ENCODE measurements at regions not wholly inside any gene's neighbourhood (a gene's known extent, or its start where the extent isn't known, plus 50 kb on each side); places are given as distances from the start of the nearest gene placed in this dataset.
"Not testable (repeated sequence)": the region's sequence is repeated elsewhere in the genome, so short reads cannot be mapped to it uniquely, and the experiment has no call there.

DNA sequence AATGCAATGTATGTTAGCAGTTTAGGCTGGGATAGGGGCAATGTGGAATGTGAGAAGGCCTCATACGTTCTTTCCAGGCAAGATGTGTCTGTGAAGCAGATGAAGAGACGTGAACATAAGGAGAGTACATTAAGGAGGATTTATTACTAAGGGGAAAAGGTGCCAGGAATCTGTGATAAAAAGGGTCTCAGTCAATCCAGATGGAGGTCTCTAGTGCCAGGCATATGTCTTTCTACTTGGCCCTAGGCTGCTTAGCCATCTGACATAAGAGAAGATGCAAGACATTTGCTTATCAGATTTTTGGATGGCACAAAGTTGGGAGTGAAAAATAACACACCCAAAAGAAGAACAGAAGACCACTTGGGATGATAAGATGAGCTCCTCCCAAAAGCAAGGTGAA is 93.0 kb upstream of the PRKG2 start:
- Mint-ChIP-seq H3K4me3 (no peak overlapping the region), H3K27me3 (peaks cover 33% of the 10 kb centered on the region), H3K27ac (ENCODE audit: low read depth) (no peak overlapping the region), H3K9me3 (no peaks in the 10 kb centered on the region), H3K4me1 (no peaks in the 10 kb centered on the region), H3K36me3 (ENCODE audit: insufficient read depth) (no peaks in the 10 kb centered on the region)
- ATAC-seq (replicated peaks; ENCODE audit: extremely low read depth, poor library complexity, severe bottlenecking) = no peak
- no peak for DNase-seq (ENCODE audit: low spot score in 2 of 2)

DNA sequence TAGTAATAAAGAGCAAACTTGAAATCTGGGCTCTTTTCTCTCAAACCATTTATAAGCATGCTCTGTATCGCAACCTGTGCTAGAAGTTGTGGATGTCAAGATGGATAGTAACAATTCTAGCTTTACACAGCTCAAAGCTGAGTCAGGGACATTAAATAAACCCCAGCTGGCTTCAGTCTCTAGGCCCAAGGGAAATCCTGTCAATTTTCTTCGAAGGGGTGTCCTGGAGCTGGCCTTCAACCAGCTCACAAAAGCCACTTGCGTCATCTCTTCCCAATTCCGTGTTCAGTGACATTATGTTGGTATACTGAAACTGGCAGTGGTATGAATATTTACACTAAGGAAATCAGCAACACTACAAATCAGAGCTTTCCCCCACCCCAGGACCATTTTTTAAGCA is 89.8 kb upstream of the PRKG2 start:
- H3K4me1 Mint-ChIP-seq = no peaks in the 10 kb centered on the region
- peaks cover 26% of the 10 kb centered on the region for H3K27me3 Mint-ChIP-seq
- ATAC-seq (replicated peaks; ENCODE audit: extremely low read depth, poor library complexity, severe bottlenecking) = no peak
- no peaks in the 10 kb centered on the region for H3K36me3 Mint-ChIP-seq (ENCODE audit: insufficient read depth)
- no peaks in the 10 kb centered on the region for H3K9me3 Mint-ChIP-seq
- DNase-seq (ENCODE audit: low spot score in 2 of 2) = no peak
- H3K4me3 Mint-ChIP-seq = no peak overlapping the region
- no peak overlapping the region for H3K27ac Mint-ChIP-seq (ENCODE audit: low read depth)

DNA sequence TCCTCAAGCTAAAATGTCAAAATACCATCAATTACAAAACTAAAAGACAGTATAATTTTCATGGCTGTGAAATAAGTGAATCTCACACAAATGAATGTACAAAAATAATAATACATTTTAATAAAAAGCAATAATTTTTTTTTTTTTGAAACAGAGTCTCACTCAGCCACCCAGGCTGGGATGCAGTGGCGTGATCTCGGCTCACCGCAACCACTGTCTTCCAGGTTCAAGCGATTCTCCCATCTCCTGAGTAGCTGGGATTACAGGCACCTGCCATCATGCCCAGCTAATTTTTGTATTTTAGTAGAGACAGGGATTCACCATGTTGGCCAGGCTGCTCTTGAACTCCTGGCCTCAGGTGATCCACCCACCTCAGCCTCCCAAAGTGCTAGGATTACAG is 85.3 kb upstream of the PRKG2 start:
- ATAC-seq (replicated peaks; ENCODE audit: extremely low read depth, poor library complexity, severe bottlenecking); H3K4me3 Mint-ChIP-seq; H3K4me1 Mint-ChIP-seq; H3K36me3 Mint-ChIP-seq (ENCODE audit: insufficient read depth); DNase-seq (ENCODE audit: low spot score in 2 of 2); H3K27ac Mint-ChIP-seq (ENCODE audit: low read depth); H3K27me3 Mint-ChIP-seq: not testable (repeated sequence)
- H3K9me3 Mint-ChIP-seq = peaks cover 11% of the 10 kb centered on the region

DNA sequence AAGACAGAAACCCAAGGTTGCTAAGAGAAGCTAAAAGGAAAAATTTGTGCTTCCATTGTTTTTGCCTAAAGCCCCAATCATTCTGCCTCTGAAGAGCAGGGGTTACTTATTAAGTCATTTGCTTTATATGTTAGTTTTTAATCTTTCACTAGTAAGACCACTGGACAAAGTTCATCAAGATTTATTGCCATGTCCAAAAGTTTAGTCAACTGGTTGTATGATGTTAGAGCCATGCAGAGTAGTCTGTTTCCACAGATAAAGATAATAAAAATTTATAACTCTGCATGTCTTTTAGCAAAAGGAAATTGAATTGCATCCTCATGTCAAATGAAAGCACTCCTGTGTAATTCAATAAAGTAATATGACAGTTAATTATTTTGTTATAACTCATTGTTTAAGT is 75.8 kb upstream of the PRKG2 start:
- Mint-ChIP-seq H3K4me1 (no peaks in the 10 kb centered on the region), H3K27me3 (peaks cover 9% of the 10 kb centered on the region), H3K36me3 (ENCODE audit: insufficient read depth) (no peaks in the 10 kb centered on the region), H3K27ac (ENCODE audit: low read depth) (no peak overlapping the region), H3K4me3 (no peak overlapping the region), H3K9me3 (no peaks in the 10 kb centered on the region)
- ATAC-seq (replicated peaks; ENCODE audit: extremely low read depth, poor library complexity, severe bottlenecking) (no peak), DNase-seq (ENCODE audit: low spot score in 2 of 2) (no peak)

DNA sequence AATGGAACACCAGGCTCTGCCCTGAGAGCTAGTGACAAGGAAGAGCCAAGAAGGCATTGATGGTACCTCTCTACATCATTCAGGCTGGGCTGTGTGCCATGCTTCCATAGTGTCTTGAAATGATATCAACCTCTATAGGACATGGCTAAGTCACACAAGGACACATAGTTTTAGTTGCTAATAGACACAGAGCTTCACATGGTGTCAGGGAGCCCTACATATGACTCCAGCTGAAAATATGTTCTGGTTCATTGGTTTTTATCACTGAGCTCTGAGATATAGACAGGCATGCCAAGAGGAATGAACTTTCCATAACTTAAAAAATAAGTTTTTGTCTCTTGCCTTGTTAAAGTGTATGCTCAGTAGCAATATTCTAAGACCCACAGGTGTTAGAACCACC is 72.1 kb upstream of the PRKG2 start:
- ATAC-seq (replicated peaks; ENCODE audit: extremely low read depth, poor library complexity, severe bottlenecking) (no peak), DNase-seq (ENCODE audit: low spot score in 2 of 2) (no peak)

DNA sequence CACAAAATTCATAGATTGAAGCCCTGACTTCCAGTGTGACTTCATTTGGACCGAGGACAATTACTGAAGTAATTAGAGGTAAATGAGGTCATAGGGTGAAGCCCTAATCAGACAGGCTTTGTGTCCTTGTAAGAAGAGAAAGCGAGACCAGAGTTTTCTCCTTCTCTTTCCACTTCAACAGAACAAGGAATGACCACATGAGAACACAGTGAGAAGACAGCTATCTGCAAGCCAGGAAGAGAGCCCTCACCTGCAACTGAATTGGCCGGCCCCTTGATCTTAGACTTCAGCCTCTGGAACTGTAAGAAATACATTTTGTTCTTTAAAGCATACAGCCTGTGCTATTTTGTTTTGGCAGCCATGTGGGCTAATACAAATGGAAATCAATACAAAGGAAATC is 67.1 kb upstream of the PRKG2 start:
- peaks cover 34% of the 10 kb centered on the region for H3K27me3 Mint-ChIP-seq

More for the DNA sequence above, 72.1 kb upstream of the PRKG2 start:
- Mint-ChIP-seq H3K36me3 (ENCODE audit: insufficient read depth) (no peaks in the 10 kb centered on the region), H3K4me3 (no peak overlapping the region), H3K4me1 (no peaks in the 10 kb centered on the region), H3K27ac (ENCODE audit: low read depth) (no peak overlapping the region), H3K27me3 (peaks cover 37% of the 10 kb centered on the region), H3K9me3 (no peaks in the 10 kb centered on the region)

DNA sequence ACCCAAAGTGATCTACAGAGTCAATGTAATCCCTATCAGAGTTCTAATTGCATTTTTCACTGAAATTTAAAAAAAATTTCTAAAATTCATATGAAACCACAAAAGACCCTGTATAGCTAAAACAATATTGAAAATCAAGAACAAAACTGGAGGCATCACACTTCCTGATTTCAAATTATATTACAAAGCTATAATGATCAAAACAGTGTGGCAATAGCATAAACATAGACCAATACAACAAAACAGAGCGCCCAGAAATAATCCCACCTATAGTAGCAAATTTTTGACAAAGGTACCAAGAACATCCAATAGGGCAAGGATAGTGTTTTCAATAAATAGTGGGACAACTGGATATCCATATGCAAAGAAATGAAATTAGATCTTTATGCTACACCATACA is 59.4 kb upstream of the PRKG2 start:
- Mint-ChIP-seq H3K27ac (ENCODE audit: low read depth) (no peak overlapping the region), H3K36me3 (ENCODE audit: insufficient read depth) (no peaks in the 10 kb centered on the region), H3K4me1 (no peaks in the 10 kb centered on the region), H3K4me3 (no peak overlapping the region), H3K27me3 (peaks cover 6% of the 10 kb centered on the region), H3K9me3 (peaks cover 5% of the 10 kb centered on the region)
- DNase-seq (ENCODE audit: low spot score in 2 of 2) (no peak), ATAC-seq (replicated peaks; ENCODE audit: extremely low read depth, poor library complexity, severe bottlenecking) (no peak)

More for the DNA sequence above, 67.1 kb upstream of the PRKG2 start:
- no peaks in the 10 kb centered on the region for H3K36me3 Mint-ChIP-seq (ENCODE audit: insufficient read depth)
- no peaks in the 10 kb centered on the region for H3K4me1 Mint-ChIP-seq
- no peak overlapping the region for H3K27ac Mint-ChIP-seq (ENCODE audit: low read depth)
- ATAC-seq (replicated peaks; ENCODE audit: extremely low read depth, poor library complexity, severe bottlenecking) (no peak), DNase-seq (ENCODE audit: low spot score in 2 of 2) (no peak)
- no peaks in the 10 kb centered on the region for H3K9me3 Mint-ChIP-seq
- no peak overlapping the region for H3K4me3 Mint-ChIP-seq

DNA sequence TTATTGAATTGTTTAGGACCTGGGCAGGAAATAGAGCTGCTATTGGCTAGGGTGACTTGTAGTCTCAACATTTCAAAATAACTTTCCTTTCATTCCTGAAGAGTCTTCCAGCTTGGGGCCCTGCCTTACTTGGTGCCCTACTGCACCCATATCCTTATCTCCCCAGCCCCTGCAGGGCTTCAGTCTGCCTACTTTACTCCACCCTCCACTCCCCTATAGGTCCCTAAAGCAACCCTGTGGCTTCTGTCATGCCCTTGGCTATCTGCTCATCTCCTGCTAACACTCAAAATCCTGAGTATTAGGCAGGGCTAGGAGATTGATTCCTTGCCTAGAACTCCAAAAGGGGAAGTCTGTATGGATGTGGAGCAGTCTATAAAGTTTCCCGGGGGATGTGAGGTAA is 57.6 kb upstream of the PRKG2 start:
- peaks cover 7% of the 10 kb centered on the region for H3K9me3 Mint-ChIP-seq
- H3K27me3 Mint-ChIP-seq = peaks cover 12% of the 10 kb centered on the region
- no peaks in the 10 kb centered on the region for H3K36me3 Mint-ChIP-seq (ENCODE audit: insufficient read depth)
- no peak overlapping the region for H3K27ac Mint-ChIP-seq (ENCODE audit: low read depth)
- H3K4me1 Mint-ChIP-seq = no peaks in the 10 kb centered on the region
- DNase-seq (ENCODE audit: low spot score in 2 of 2) = no peak
- no peak for ATAC-seq (replicated peaks; ENCODE audit: extremely low read depth, poor library complexity, severe bottlenecking)
- H3K4me3 Mint-ChIP-seq = no peak overlapping the region
